WTC11 (cell line): ENCODE measurements at regions not wholly inside any gene's neighbourhood (a gene's known extent, or its start where the extent isn't known, plus 50 kb on each side); places are given as distances from the start of the nearest gene placed in this dataset.

Experiments used
- CTCF ChIP-seq: fragments of 200-600 bp; IDR thresholded peaks from 2 replicates; pipeline ENCODE4 v1.8.0; 2022; ENCODE audit warnings: antibody characterized with exemption
- MAX ChIP-seq: sonication (generic); formaldehyde crosslinking; IDR thresholded peaks from 2 replicates; pipeline ENCODE4 v1.8.0; 2022; ENCODE audit warnings: mild to moderate bottlenecking, missing genetic modification reagents
- NFYB ChIP-seq: sonication (generic); formaldehyde crosslinking; conservative IDR thresholded peaks from 2 replicates; pipeline ENCODE4 v1.8.0; 2022; ENCODE audit warnings: low read depth, missing genetic modification reagents
- NR3C1 ChIP-seq: sonication (generic); formaldehyde crosslinking; conservative IDR thresholded peaks from 2 replicates; pipeline ENCODE4 v1.8.1; 2023; ENCODE audit warnings: low read depth, mild to moderate bottlenecking, missing genetic modification reagents

- TF ChIP-seq CTCF, result no peak
- no peak for TF ChIP-seq NFYB
- TF ChIP-seq MAX, result no peak
- no peak for TF ChIP-seq NR3C1 (CRISPR knock-in tag)
Measured at GRCh38 chr10:35884657-35885071, 242.6 kb upstream of the FZD8 start.
